CD4-positive, alpha-beta T cell (primary cell): ENCODE measurements at regions not wholly inside any gene's neighbourhood (a gene's known extent, or its start where the extent isn't known, plus 50 kb on each side); places are given as distances from the start of the nearest gene placed in this dataset.

Experiments
- ATAC-seq: fragments of 200-7000 bp; cut with Tn5 transposase; one replicate; pipeline ENCODE4 v1.10.0; 2022; ENCODE audit warnings: mild to moderate bottlenecking; ENCODE audit not compliant: poor library complexity
- CTCF ChIA-PET: fragments of 350-600 bp; sonication (Branson Sonifier 250); formaldehyde crosslinking; loops from one replicate; lab custom pipeline; 2021; ENCODE audit warnings: antibody characterized with exemption, inconsistent platforms; lab: Charles Lee
- POLR2A ChIA-PET: fragments of 350-600 bp; sonication (Branson Sonifier 250); formaldehyde crosslinking; loops from one replicate; lab custom pipeline; 2021; ENCODE audit warnings: antibody characterized with exemption, inconsistent platforms; lab: Charles Lee
- DNase-seq, 14 experiments: peaks; one replicate each; pipeline ENCODE4 v3.0.0-alpha.2; 2013 to 2020; ENCODE audit warnings: mixed read lengths in 2 of 14
- H3K27ac ChIP-seq, 2 donors: one replicate each; pipeline versions ENCODE4 v1.5.1 to v1.7.0; 2013; ENCODE audit warnings: low read length in 2 of 2, low read depth in 1 of 2, mild to moderate bottlenecking in 1 of 2
- H3K27me3 ChIP-seq, 2 experiments: 1 replicate in 1 of 2; 2 replicates in 1 of 2; pipeline versions ENCODE4 v1.6.1 to v1.7.0; 2013; ENCODE audit warnings: low read length in 2 of 2, control low read depth in 1 of 2, mild to moderate bottlenecking in 1 of 2, moderate library complexity in 1 of 2; ENCODE audit not compliant: insufficient read depth in 2 of 2, control insufficient read depth in 1 of 2
- H3K36me3 ChIP-seq: one replicate; pipeline ENCODE4 v1.6.1; 2013; ENCODE audit warnings: low read length, control low read depth; ENCODE audit not compliant: insufficient read depth
- H3K4me1 ChIP-seq: one replicate; pipeline ENCODE4 v1.6.1; 2013; ENCODE audit warnings: low read length, control low read depth; ENCODE audit not compliant: insufficient read depth
- H3K4me3 ChIP-seq: one replicate; pipeline ENCODE4 v1.5.1; 2013; ENCODE audit warnings: mild to moderate bottlenecking, low read length, moderate library complexity
- H3K9me3 ChIP-seq, 2 experiments: 1 replicate in 1 of 2; 2 replicates in 1 of 2; pipeline versions ENCODE4 v1.6.1 to v1.7.0; 2013; ENCODE audit warnings: low read length in 2 of 2, mild to moderate bottlenecking in 2 of 2, control low read depth in 1 of 2, moderate library complexity in 1 of 2; ENCODE audit not compliant: control insufficient read depth in 1 of 2, insufficient read depth in 1 of 2
- H3K27ac Mint-ChIP-seq: one replicate; pipeline ENCODE4 v1.8.0; 2020; ENCODE audit warnings: mixed read lengths
- H3K27me3 Mint-ChIP-seq: one replicate; pipeline ENCODE4 v1.8.0; 2021; ENCODE audit warnings: mixed read lengths
- H3K36me3 Mint-ChIP-seq: one replicate; pipeline ENCODE4 v1.8.0; 2021; ENCODE audit warnings: low read depth, mixed read lengths
- H3K4me1 Mint-ChIP-seq: one replicate; pipeline ENCODE4 v1.8.0; 2021; ENCODE audit warnings: low read depth, mixed read lengths
- H3K4me3 Mint-ChIP-seq: one replicate; pipeline ENCODE4 v1.8.0; 2020; ENCODE audit warnings: mild to moderate bottlenecking, mixed read lengths
- H3K9me3 Mint-ChIP-seq: one replicate; pipeline ENCODE4 v1.8.0; 2020; ENCODE audit warnings: mixed read lengths
- CTCF ChIP-seq: fragments of 200-600 bp; IDR thresholded peaks from one replicate; pipeline ENCODE4 v1.8.0; 2022; ENCODE audit warnings: antibody characterized with exemption, mild to moderate bottlenecking
- intact Hi-C, 2 experiments: fragments of 100-400 bp; cut with DNase I in 1 of 2; cut with micrococcal nuclease in 1 of 2; formaldehyde crosslinking; loops; one replicate each; pipeline versions ENCODE4 v1.15.1 to v1.9.0; 2023 to 2025; cut with DNase I, micrococcal nuclease

- no peak for ATAC-seq
- Mint-ChIP-seq H3K36me3 (no peaks in the 10 kb centered on the region), H3K27me3 (peaks cover 4% of the 10 kb centered on the region), H3K9me3 (no peaks in the 10 kb centered on the region), H3K4me1 (no peaks in the 10 kb centered on the region), H3K4me3 (no peak overlapping the region), H3K27ac (no peak overlapping the region)
- intact Hi-C loops, result no loop called here
- POLR2A ChIA-PET, result no interaction called here
- no peak overlapping the region for H3K27ac ChIP-seq
- CTCF ChIA-PET, result no interaction called here
- no peak overlapping the region for H3K4me3 ChIP-seq
- DNase-seq, result no peak
- no peaks in the 10 kb centered on the region for H3K36me3 ChIP-seq
- H3K4me1 ChIP-seq, result no peaks in the 10 kb centered on the region
- no peaks in the 10 kb centered on the region for H3K9me3 ChIP-seq
- TF ChIP-seq CTCF, result no peak
- H3K27me3 ChIP-seq, result no peaks in the 10 kb centered on the region
Observed at GRCh38 chr1:233735331-233735730, 121.4 kb downstream of the KCNK1 start.

GRCh38 chr1:233735847-233736246, 121.9 kb downstream of the KCNK1 start:
- POLR2A ChIA-PET, result no interaction called here
- no peaks in the 10 kb centered on the region for H3K36me3 Mint-ChIP-seq
- no peak for ATAC-seq

DNA sequence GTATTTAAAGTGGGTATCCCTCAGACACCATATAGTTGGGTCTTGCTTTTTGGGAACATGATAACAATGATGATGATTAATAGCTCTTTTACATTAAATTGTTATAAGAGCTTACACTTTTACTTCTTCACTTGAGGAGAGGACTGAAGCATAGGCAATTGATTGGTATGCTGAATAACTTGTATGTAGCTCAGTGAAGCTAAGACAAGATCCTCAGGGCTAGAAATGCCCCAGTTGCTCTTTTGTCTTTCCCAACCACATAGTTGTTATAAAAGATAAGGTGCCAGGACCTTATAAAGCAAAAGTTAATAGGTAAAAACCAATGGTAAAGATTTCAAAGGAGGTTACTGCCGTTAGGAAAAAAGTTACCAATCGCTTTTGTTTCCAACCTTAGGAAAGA, 123.4 kb downstream of the KCNK1 start:
- Mint-ChIP-seq H3K4me3 (no peak overlapping the region), H3K4me1 (no peaks in the 10 kb centered on the region), H3K36me3 (no peaks in the 10 kb centered on the region), H3K27ac (no peak overlapping the region), H3K27me3 (peaks cover 4% of the 10 kb centered on the region), H3K9me3 (no peaks in the 10 kb centered on the region)
- ATAC-seq (no peak), DNase-seq (no peak)
- ChIA-PET POLR2A (no interaction called here), CTCF (no interaction called here)
- H3K9me3 ChIP-seq, result no peaks in the 10 kb centered on the region
- intact Hi-C loops, result no loop called here
- H3K4me1 ChIP-seq, result no peaks in the 10 kb centered on the region
- no peak overlapping the region for H3K27ac ChIP-seq
- no peak for TF ChIP-seq CTCF
- H3K36me3 ChIP-seq, result no peaks in the 10 kb centered on the region
- H3K27me3 ChIP-seq, result no peaks in the 10 kb centered on the region
- no peak overlapping the region for H3K4me3 ChIP-seq

More at GRCh38 chr1:233735847-233736246, 121.9 kb downstream of the KCNK1 start:
- no peak for TF ChIP-seq CTCF
- Histone ChIP-seq H3K9me3 (no peaks in the 10 kb centered on the region), H3K27ac (no peak overlapping the region), H3K4me3 (no peak overlapping the region), H3K27me3 (no peaks in the 10 kb centered on the region), H3K4me1 (no peaks in the 10 kb centered on the region), H3K36me3 (no peaks in the 10 kb centered on the region)
- H3K4me3 Mint-ChIP-seq, result no peak overlapping the region
- H3K4me1 Mint-ChIP-seq, result no peaks in the 10 kb centered on the region
- H3K27me3 Mint-ChIP-seq, result peaks cover 4% of the 10 kb centered on the region
- CTCF ChIA-PET, result no interaction called here
- H3K27ac Mint-ChIP-seq, result no peak overlapping the region
- no peak for DNase-seq
- intact Hi-C loops, result no loop called here
- no peaks in the 10 kb centered on the region for H3K9me3 Mint-ChIP-seq
